Karpas-422 (cell line): ENCODE measurements at regions not wholly inside any gene's neighbourhood (a gene's known extent, or its start where the extent isn't known, plus 50 kb on each side); places are given as distances from the start of the nearest gene placed in this dataset.

ENCODE experiments used
- DNase-seq: peaks from one replicate; pipeline ENCODE4 v3.0.0-alpha.2; 2015
- H2AFZ ChIP-seq: fragments of 200-600 bp; sonication (generic); 2 replicates; pipeline ENCODE4 v1.6.1; 2014; ENCODE audit warnings: antibody characterized with exemption, low read length, mixed read lengths
- H3K27ac ChIP-seq: fragments of 200-600 bp; sonication (generic); 2 replicates; pipeline ENCODE4 v1.5.1; 2014; ENCODE audit warnings: mild to moderate bottlenecking, low read length, moderate library complexity
- H3K27me3 ChIP-seq: fragments of 200-600 bp; sonication (generic); 2 replicates; pipeline ENCODE4 v1.6.1; 2014; ENCODE audit warnings: low read length, mixed read lengths
- H3K36me3 ChIP-seq: fragments of 200-600 bp; sonication (generic); 2 replicates; pipeline ENCODE4 v1.6.1; 2014; ENCODE audit warnings: low read length, mixed read lengths; ENCODE audit not compliant: insufficient read depth
- H3K4me1 ChIP-seq: fragments of 200-600 bp; sonication (generic); 2 replicates; pipeline ENCODE4 v1.6.1; 2014; ENCODE audit warnings: mild to moderate bottlenecking, low read length, mixed read lengths
- H3K4me2 ChIP-seq: fragments of 200-600 bp; sonication (generic); 2 replicates; pipeline ENCODE4 v1.6.1; 2014; ENCODE audit warnings: low read length, low read depth, mild to moderate bottlenecking; ENCODE audit not compliant: poor library complexity, severe bottlenecking
- H3K4me3 ChIP-seq: fragments of 200-600 bp; sonication (generic); 2 replicates; pipeline ENCODE4 v1.5.1; 2014; ENCODE audit warnings: mild to moderate bottlenecking, antibody characterized with exemption, low read length, mixed read lengths
- H3K79me2 ChIP-seq: fragments of 200-600 bp; sonication (generic); 2 replicates; pipeline ENCODE4 v1.6.1; 2014; ENCODE audit warnings: mild to moderate bottlenecking, low read length, mixed read lengths
- H3K9ac ChIP-seq: fragments of 200-600 bp; sonication (generic); 2 replicates; pipeline ENCODE4 v1.6.0; 2014; ENCODE audit warnings: low read length
- H3K9me2 ChIP-seq: fragments of 200-600 bp; sonication (generic), shearing (Covaris generic); replicated peaks from 2 replicates; pipeline ENCODE4 v1.6.0; 2014; ENCODE audit warnings: mild to moderate bottlenecking, low read length, moderate library complexity; ENCODE audit not compliant: insufficient read depth
- H3K9me3 ChIP-seq: fragments of 300-700, 200-600 bp; sonication (generic); 2 replicates; pipeline ENCODE4 v1.6.1; 2014; ENCODE audit warnings: low read length, mixed read lengths
- H4K20me1 ChIP-seq: fragments of 200-600 bp; sonication (generic); 2 replicates; pipeline ENCODE4 v1.6.1; 2014; ENCODE audit warnings: mild to moderate bottlenecking, antibody characterized with exemption, low read length, low read depth; ENCODE audit not compliant: insufficient read depth

DNA sequence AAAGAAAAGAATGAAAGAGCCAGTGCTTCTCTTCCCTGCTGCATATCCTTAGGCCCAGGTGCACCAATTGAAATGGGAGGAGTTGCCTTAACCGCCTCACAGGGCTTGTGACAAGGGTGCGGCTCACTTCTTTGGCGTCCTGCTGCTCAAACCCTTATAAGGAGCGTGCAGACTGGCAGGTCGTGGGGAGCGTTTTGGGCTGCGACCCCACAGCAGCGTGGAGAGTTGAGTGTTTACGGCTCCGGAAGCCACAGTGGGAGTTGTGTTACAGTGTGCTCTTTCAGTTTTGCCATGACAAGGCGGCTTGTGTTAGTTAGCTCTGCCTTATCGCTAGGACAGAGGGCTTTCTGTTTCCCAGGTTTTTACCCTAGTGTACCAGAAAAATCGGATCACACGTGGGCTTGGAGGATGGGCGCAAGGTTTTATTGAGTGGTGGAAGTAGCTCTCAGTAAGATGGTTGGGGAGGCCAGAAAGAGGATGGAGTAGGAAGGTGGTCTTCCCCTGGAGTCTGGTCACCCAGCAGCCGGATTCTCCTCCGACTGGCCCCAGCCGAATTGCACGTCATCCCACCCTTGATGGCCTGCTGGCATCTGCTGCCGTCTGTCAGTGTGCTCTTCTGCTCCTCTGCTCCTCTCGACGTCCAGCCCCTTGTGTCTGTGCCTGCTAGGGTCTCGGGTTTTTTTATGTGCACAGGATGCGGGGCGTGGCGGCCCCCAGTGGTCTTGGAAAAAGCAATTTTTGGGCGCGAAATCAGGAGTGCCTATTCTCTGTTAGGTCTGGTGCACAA lies 718.9 kb downstream of the ARAP2 start:
- no peaks in the 10 kb centered on the region for H3K4me1 ChIP-seq
- H2AFZ ChIP-seq: no peak overlapping the region
- no peaks in the 10 kb centered on the region for H3K9me2 ChIP-seq
- H4K20me1 ChIP-seq: no peaks in the 10 kb centered on the region
- H3K27ac ChIP-seq: no peak overlapping the region
- DNase-seq: no peak
- no peaks in the 10 kb centered on the region for H3K27me3 ChIP-seq
- H3K9ac ChIP-seq: no peak overlapping the region
- no peaks in the 10 kb centered on the region for H3K79me2 ChIP-seq
- H3K9me3 ChIP-seq: peaks cover 25% of the 10 kb centered on the region
- H3K4me2 ChIP-seq: no peak overlapping the region
- no peaks in the 10 kb centered on the region for H3K36me3 ChIP-seq
- H3K4me3 ChIP-seq: no peak overlapping the region

DNA sequence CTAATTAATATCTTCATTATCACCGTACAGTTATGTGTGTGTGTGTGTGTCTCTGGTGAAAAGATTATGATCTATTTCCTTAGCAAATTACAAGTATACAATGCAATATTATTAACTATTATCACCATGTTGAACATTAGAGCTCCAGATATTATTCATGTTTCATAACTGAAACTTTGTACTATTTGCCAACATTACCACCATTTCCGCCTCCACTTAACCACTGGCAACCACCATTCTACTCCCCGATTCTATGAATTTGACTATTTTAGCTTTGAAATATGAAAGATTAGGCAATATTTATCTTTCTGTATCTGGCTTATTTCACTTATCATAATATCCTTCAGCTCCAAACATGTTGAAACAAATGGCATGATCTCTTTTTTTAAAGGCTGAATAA lies 717.9 kb downstream of the ARAP2 start:
- no peaks in the 10 kb centered on the region for H3K4me1 ChIP-seq
- H3K79me2 ChIP-seq: no peaks in the 10 kb centered on the region
- H2AFZ ChIP-seq: no peak overlapping the region
- H3K36me3 ChIP-seq: no peaks in the 10 kb centered on the region
- H4K20me1 ChIP-seq: no peaks in the 10 kb centered on the region
- no peak for DNase-seq
- H3K4me3 ChIP-seq: no peak overlapping the region
- H3K9me2 ChIP-seq: no peaks in the 10 kb centered on the region
- H3K9ac ChIP-seq: no peak overlapping the region
- no peaks in the 10 kb centered on the region for H3K27me3 ChIP-seq
- no peak overlapping the region for H3K27ac ChIP-seq
- H3K9me3 ChIP-seq: peaks cover 20% of the 10 kb centered on the region
- H3K4me2 ChIP-seq: no peak overlapping the region

DNA sequence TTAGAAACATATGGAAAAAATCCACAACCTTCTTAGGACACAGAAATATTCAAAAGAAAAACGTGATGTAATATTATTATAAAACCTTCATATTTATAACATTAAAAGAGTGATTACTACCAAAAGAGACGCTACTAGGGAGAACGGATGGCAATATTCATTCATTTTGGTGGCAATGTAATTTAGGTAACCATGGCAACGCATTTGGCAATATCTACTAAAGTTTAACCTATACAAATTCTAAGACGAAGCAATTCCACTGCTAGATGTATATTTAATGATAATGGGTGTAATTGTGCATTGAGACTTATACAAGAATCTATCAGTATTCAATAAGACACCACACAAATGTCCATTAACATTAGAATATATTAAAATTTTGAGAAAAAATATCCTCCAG lies 709.4 kb downstream of the ARAP2 start:
- Histone ChIP-seq H3K4me3 (no peak overlapping the region), H3K79me2 (no peaks in the 10 kb centered on the region), H3K36me3 (no peaks in the 10 kb centered on the region), H3K9me2 (no peaks in the 10 kb centered on the region), H3K4me2 (no peak overlapping the region), H3K27me3 (no peaks in the 10 kb centered on the region), H2AFZ (no peak overlapping the region), H3K27ac (no peak overlapping the region), H4K20me1 (no peaks in the 10 kb centered on the region), H3K4me1 (no peaks in the 10 kb centered on the region), H3K9me3 (peaks cover 23% of the 10 kb centered on the region; the same call in 1 of the 2 replicates), H3K9ac (no peak overlapping the region)
- no peak for DNase-seq

DNA sequence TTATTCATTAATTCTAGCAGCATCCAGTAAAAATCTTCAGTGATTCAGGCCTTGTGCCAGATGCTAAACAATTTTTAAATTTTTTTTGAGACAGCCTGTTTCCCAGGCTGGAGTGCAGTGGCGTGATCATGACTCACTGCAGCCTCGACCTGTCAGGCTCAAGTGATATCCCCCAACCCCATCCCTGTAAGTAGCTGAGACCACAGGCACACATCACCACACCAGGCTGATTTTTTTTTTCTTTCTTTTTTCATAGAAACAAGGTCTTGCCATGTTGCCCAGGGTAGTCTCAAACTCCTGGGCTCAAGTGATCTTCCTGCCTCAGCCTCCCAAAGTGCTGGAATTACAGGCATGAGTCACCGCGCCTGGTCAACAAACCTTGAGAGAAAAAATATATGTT lies 705.5 kb downstream of the ARAP2 start:
- Histone ChIP-seq H3K27me3 (no peaks in the 10 kb centered on the region), H3K36me3 (no peaks in the 10 kb centered on the region), H2AFZ (no peak overlapping the region), H3K79me2 (no peaks in the 10 kb centered on the region), H3K9ac (no peak overlapping the region), H4K20me1 (no peaks in the 10 kb centered on the region), H3K27ac (no peak overlapping the region), H3K4me1 (no peaks in the 10 kb centered on the region), H3K9me2 (no peaks in the 10 kb centered on the region), H3K9me3 (peaks cover 34% of the 10 kb centered on the region), H3K4me3 (no peak overlapping the region), H3K4me2 (no peak overlapping the region)
- DNase-seq: no peak

DNA sequence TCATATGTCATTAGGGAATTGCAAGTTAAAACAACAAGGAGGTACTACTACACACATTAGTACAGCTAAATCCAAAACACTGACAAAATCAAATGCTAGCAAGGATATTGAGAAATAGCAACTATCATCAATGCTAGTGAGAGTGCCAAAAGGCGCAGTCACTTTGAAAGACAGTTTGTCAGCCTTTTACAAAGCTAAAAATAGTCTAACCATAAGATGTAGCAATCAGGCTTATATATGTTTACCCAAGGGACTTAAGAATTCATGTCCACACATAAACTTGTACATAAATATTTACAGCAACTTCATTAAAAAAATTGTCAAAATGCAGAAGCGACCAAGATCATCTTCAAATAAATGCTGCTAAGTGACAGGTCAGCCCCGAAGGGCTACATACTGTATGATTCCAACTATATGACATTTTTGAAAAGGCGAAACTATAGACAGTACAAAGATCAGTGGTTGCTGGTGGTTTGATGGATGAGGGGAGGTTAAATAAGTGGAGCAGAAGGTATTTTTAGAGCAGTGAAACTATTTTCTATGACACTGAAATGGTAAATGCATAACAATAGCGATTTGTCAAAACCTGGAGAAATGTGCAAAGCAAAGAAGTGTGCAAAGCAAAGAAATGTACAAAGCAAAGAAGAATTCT lies 704.8 kb downstream of the ARAP2 start:
- DNase-seq: no peak
- Histone ChIP-seq H3K36me3 (no peaks in the 10 kb centered on the region), H3K9me2 (no peaks in the 10 kb centered on the region), H3K27me3 (no peaks in the 10 kb centered on the region), H3K27ac (no peak overlapping the region), H3K4me2 (no peak overlapping the region), H2AFZ (no peak overlapping the region), H3K79me2 (no peaks in the 10 kb centered on the region), H3K9me3 (peaks cover 35% of the 10 kb centered on the region), H3K4me1 (no peaks in the 10 kb centered on the region), H3K9ac (no peak overlapping the region), H4K20me1 (no peaks in the 10 kb centered on the region), H3K4me3 (no peak overlapping the region)

DNA sequence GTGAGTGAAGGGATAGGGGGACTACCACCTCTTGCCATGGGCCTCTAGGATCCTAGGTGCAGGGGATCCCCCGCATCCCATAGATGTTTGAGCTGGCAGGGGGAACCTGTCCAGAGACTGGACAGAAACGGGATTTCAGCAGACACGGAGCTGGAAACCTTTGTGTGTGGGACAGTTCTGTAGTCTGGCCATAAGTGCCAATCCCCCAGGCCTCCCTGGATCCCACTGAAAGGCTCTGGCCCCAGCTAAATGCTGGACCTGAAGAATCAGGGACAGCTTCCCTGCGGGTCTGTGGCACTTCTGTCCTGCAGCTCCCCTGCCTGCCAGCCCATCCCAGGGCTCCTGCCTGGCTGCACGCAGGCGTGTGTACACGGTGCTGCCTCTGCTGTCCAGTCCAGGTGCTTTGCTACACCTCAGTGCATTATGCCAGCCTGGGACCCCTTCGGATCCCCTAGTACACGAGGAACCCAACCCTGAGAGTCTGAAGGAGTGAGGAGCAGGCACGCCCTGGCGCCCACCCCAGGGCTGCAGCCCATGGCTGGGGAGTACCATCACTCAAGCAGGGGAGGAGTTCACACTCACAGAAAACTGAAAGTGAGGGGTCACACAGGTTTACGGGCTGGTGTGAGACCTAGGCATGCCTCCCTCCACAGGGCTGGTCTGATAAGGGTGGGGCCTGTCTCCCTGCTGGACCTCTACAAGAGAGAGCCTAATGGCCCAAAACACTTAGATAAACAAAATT lies 703.0 kb downstream of the ARAP2 start:
- H3K79me2 ChIP-seq: no peaks in the 10 kb centered on the region
- H3K4me1 ChIP-seq: no peaks in the 10 kb centered on the region
- no peaks in the 10 kb centered on the region for H3K36me3 ChIP-seq
- no peaks in the 10 kb centered on the region for H3K9me2 ChIP-seq
- no peak overlapping the region for H3K27ac ChIP-seq
- no peak overlapping the region for H3K9ac ChIP-seq
- H2AFZ ChIP-seq: no peak overlapping the region
- DNase-seq: no peak
- no peaks in the 10 kb centered on the region for H4K20me1 ChIP-seq
- peaks cover 34% of the 10 kb centered on the region for H3K9me3 ChIP-seq
- no peaks in the 10 kb centered on the region for H3K27me3 ChIP-seq
- H3K4me3 ChIP-seq: no peak overlapping the region
- H3K4me2 ChIP-seq: no peak overlapping the region

DNA sequence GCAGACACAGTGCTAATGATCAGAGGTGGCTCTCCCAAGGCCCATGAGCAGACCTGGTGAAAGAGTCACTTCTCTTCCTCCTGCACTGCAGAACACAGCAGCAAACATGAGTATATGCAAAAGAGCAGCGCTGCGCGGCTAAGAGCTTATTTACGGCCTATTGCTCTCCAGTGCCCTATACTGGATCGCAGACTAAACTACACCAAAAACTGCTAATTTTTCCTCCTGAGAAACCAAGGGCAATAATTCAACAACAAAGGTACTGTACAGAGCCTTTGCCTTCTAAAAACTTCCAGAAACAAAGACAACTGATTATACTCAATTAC lies 702.5 kb downstream of the ARAP2 start:
- Histone ChIP-seq H3K4me2 (no peak overlapping the region), H3K9me3 (peaks cover 35% of the 10 kb centered on the region), H3K4me3 (no peak overlapping the region), H3K79me2 (no peaks in the 10 kb centered on the region), H3K27me3 (no peaks in the 10 kb centered on the region), H4K20me1 (no peaks in the 10 kb centered on the region), H3K9ac (no peak overlapping the region), H3K36me3 (no peaks in the 10 kb centered on the region), H3K9me2 (no peaks in the 10 kb centered on the region), H2AFZ (no peak overlapping the region), H3K27ac (no peak overlapping the region), H3K4me1 (no peaks in the 10 kb centered on the region)
- no peak for DNase-seq

DNA sequence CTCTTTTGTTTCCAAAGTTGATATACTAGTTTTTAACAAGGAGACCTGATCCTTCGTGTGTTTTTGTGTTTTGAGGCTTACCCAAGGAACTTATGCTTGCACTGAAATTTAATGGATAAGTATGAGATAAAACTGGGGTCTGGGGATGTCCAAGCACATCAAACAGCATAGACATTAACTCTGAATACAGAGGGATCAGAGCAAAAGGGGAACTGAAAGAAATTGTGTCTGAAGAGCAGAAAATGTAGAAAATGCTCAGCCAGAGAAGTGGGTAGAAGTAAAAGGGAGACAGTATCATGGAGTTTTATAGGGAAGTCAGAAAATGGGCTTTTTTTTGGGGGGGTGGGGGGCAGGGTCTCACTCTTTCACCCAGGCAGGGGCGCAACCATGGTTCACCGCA lies 695.4 kb downstream of the ARAP2 start:
- Histone ChIP-seq H4K20me1 (no peaks in the 10 kb centered on the region), H3K9me3 (peaks cover 41% of the 10 kb centered on the region), H3K4me3 (no peak overlapping the region), H2AFZ (no peak overlapping the region), H3K79me2 (no peaks in the 10 kb centered on the region), H3K27ac (no peak overlapping the region), H3K9ac (no peak overlapping the region), H3K36me3 (no peaks in the 10 kb centered on the region), H3K4me2 (no peak overlapping the region), H3K4me1 (no peaks in the 10 kb centered on the region), H3K9me2 (no peaks in the 10 kb centered on the region), H3K27me3 (no peaks in the 10 kb centered on the region)
- no peak for DNase-seq
